Osteoblast (primary cell): ENCODE measurements at regions not wholly inside any gene's neighbourhood (a gene's known extent, or its start where the extent isn't known, plus 50 kb on each side); places are given as distances from the start of the nearest gene placed in this dataset.
"Not testable (repeated sequence)": the region's sequence is repeated elsewhere in the genome, so short reads cannot be mapped to it uniquely, and the experiment has no call there.

Experiments used
- DNase-seq: peaks from one replicate; pipeline ENCODE4 v3.0.0; 2011; ENCODE audit warnings: low spot score, mixed read lengths; ENCODE audit not compliant: insufficient read length; ENCODE audit errors: missing footprints
- H2AFZ ChIP-seq: 2 replicates; pipeline ENCODE4 v1.6.0; 2011; ENCODE audit warnings: mild to moderate bottlenecking, low read length
- H3K27ac ChIP-seq: 2 replicates; pipeline ENCODE4 v1.5.1; 2011; ENCODE audit warnings: mild to moderate bottlenecking, low read depth, low read length, moderate library complexity
- H3K27me3 ChIP-seq: 2 replicates; pipeline ENCODE4 v1.6.0; 2012; ENCODE audit warnings: mild to moderate bottlenecking, control low read depth, inconsistent platforms, low read length, moderate library complexity; ENCODE audit not compliant: insufficient read depth
- H3K36me3 ChIP-seq: 2 replicates; pipeline ENCODE4 v1.5.1; 2011; ENCODE audit warnings: mild to moderate bottlenecking, low read length, control low read depth, moderate library complexity; ENCODE audit not compliant: insufficient read depth
- H3K4me1 ChIP-seq: 2 replicates; pipeline ENCODE4 v1.5.1; 2011; ENCODE audit warnings: mild to moderate bottlenecking, low read length, control low read depth, moderate library complexity; ENCODE audit not compliant: insufficient read depth
- H3K4me2 ChIP-seq: 2 replicates; pipeline ENCODE4 v1.6.0; 2011; ENCODE audit warnings: mild to moderate bottlenecking, low read length; ENCODE audit not compliant: insufficient read depth
- H3K4me3 ChIP-seq: fragments of 200-600 bp; sonication (generic); 3 replicates; pipeline ENCODE4 v1.5.1; 2012; ENCODE audit warnings: mild to moderate bottlenecking, low read length, inconsistent platforms; ENCODE audit not compliant: insufficient read depth
- H3K79me2 ChIP-seq: 2 replicates; pipeline ENCODE4 v1.6.0; 2012; ENCODE audit warnings: mild to moderate bottlenecking, low read length, control low read depth, inconsistent platforms; ENCODE audit not compliant: insufficient read depth
- H3K9me3 ChIP-seq: 2 replicates; pipeline ENCODE4 v1.5.1; 2011; ENCODE audit warnings: low read depth, low read length, control low read depth
- H4K20me1 ChIP-seq: 2 replicates; pipeline ENCODE4 v1.6.0; 2012; ENCODE audit warnings: mild to moderate bottlenecking, low read length, control low read depth; ENCODE audit not compliant: insufficient read depth
- TF ChIP-seq, protein P1 (sequence below): IDR thresholded peaks from 2 replicates; pipeline ENCODE4 v1.5.1; 2011; ENCODE audit warnings: mild to moderate bottlenecking, low read depth, low read length, moderate library complexity; ENCODE audit errors: extremely low read depth

DNA sequence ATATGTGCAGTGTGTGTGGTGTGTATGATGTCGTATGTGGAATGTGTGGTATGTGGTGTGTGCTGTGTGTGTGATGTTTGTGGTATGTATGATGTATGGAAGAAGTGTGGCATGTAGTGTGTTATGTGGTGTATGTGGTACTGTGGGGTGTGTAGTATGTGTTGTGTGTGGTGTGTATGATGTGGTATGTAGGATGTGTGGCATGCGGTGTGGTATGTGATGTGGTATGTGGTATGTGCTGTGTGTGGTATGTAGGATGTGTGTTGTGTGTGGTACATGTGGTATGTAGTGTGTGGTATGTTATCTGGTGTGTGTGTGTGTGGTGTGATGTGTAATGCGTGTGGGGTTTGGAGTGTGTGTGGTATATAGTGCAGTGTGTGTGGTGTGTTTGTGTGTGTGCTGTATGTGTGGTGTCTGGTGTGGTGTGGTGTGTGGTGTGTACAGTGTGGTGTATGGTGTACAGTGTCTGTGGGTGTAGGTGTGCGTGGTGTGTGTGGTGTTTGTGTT is 129.6 kb downstream of the ATP6V0E2 start:
- H3K4me1 ChIP-seq = no peaks in the 10 kb centered on the region
- H3K4me3 ChIP-seq = no peak overlapping the region
- no peak overlapping the region for H2AFZ ChIP-seq
- H3K4me2 ChIP-seq = no peak overlapping the region
- H4K20me1 ChIP-seq = no peaks in the 10 kb centered on the region
- peak; percentile 29 for DNase-seq
- no peaks in the 10 kb centered on the region for H3K9me3 ChIP-seq
- no peak overlapping the region for H3K27ac ChIP-seq
- TF ChIP-seq, protein P1, sequence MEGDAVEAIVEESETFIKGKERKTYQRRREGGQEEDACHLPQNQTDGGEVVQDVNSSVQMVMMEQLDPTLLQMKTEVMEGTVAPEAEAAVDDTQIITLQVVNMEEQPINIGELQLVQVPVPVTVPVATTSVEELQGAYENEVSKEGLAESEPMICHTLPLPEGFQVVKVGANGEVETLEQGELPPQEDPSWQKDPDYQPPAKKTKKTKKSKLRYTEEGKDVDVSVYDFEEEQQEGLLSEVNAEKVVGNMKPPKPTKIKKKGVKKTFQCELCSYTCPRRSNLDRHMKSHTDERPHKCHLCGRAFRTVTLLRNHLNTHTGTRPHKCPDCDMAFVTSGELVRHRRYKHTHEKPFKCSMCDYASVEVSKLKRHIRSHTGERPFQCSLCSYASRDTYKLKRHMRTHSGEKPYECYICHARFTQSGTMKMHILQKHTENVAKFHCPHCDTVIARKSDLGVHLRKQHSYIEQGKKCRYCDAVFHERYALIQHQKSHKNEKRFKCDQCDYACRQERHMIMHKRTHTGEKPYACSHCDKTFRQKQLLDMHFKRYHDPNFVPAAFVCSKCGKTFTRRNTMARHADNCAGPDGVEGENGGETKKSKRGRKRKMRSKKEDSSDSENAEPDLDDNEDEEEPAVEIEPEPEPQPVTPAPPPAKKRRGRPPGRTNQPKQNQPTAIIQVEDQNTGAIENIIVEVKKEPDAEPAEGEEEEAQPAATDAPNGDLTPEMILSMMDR = no peak
- H3K27me3 ChIP-seq = no peaks in the 10 kb centered on the region
- H3K79me2 ChIP-seq = no peaks in the 10 kb centered on the region
- H3K36me3 ChIP-seq = no peaks in the 10 kb centered on the region

DNA sequence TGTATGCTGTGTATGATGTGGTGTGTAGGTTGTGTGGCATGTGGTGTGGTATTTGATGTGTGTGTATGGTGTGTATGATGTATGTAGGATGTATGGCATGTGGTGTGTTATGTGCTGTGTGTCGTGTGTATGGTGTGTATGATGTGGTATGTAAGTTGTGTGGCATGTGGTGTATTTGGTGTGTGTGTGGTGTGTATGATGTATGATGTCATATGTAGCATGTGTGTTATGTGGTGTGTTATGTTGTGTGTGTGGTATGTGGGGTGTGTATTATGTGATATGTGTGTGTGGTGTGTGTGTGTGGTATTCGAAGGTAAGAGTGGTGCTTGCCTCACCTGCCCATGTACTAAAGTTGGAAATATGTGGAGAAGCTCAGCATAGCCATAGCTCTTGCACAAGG is 130.2 kb downstream of the ATP6V0E2 start:
- not testable (repeated sequence) for H3K27ac ChIP-seq, H3K4me1 ChIP-seq

DNA sequence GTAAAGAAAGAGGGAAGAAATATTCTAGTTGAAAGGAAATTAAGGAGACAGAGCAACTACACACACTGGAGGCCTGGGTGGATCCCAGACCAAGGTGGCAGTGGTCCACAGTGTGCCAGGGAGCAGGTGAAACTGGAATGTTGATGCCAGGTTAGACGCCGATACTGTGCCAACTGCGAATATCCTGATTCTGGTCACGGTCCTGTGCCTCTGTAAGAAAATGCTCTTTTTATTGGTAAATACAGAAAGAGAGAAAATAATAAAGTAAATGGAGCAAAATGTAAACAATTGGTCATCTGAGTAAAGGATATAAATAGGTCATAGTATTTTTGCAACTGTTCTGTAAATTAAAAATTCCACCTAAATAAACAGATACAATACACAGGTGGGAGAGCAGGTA is 131.1 kb downstream of the ATP6V0E2 start:
- H2AFZ ChIP-seq, H3K4me1 ChIP-seq, H3K79me2 ChIP-seq, H4K20me1 ChIP-seq, H3K36me3 ChIP-seq, H3K4me2 ChIP-seq, H3K27ac ChIP-seq, H3K9me3 ChIP-seq, H3K4me3 ChIP-seq, H3K27me3 ChIP-seq, DNase-seq: not testable (repeated sequence)

More for the DNA sequence above, 130.2 kb downstream of the ATP6V0E2 start:
- not testable (repeated sequence) for H3K9me3 ChIP-seq, H3K4me3 ChIP-seq, H3K4me2 ChIP-seq, H4K20me1 ChIP-seq, H3K27me3 ChIP-seq, H3K79me2 ChIP-seq, DNase-seq, H2AFZ ChIP-seq, H3K36me3 ChIP-seq

DNA sequence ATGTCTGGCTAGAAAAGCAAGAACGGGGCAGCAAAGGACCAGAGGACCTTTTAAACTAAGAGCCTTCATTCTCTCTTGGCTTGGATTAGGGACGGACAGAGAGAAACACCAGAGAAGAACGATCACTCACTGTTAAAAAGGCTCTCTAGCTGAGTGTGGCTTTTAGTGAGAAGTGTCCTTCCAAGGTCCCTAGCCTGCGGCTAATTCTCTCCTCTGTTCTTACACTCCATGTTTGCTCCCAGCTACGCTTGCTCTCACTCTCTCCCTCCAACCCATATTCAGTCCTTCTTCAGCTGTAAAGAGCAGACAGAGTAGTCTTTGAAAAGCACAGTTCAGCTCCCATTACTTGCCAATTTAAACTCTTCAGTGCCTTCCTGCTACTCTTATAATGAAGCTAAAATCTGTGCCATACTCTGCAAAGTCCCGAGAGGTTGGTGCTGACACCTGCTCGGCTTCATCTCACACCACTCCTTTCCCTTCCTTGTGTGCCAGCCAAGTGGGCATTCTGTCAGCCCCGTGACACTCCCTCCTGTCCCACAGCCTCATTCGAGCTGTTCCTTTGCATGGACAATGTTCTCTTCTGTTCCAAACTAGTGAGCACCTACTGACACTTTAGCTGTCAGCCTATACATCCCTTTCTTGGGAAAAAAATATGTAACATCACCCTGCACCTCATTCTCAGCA is 136.0 kb downstream of the ATP6V0E2 start:
- not testable (repeated sequence) for H3K4me3 ChIP-seq, H3K9me3 ChIP-seq, H4K20me1 ChIP-seq, DNase-seq, H3K27ac ChIP-seq, H3K4me2 ChIP-seq, H3K27me3 ChIP-seq, H2AFZ ChIP-seq, H3K79me2 ChIP-seq, H3K36me3 ChIP-seq, H3K4me1 ChIP-seq

DNA sequence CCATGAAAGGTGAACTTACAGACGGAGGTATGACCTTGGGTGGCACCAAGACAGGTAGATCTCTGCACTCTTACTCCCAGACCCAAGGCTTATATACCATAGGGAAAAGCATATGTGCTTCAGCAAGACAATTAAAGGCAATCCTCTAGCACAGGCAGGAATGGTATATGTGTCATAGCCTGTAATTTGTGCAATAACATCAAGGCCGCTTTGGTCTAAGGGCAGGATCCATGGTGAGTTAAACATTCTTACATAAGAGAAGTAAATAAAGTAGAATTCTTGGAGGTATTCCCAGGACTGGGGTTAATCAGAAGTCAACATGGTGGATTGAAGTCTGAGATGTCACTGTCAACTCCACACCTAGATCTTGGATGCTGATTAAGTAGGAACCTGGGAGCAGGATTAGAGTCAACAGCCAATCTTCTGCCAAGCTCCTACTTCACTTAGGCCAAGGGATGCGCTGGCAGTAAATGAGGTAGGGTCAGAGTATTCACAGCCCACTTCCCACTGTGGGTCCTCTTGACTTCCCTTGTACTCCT is 143.0 kb downstream of the ATP6V0E2 start:
- not testable (repeated sequence) for H3K4me1 ChIP-seq, H3K27me3 ChIP-seq, H2AFZ ChIP-seq, H4K20me1 ChIP-seq, DNase-seq, H3K4me3 ChIP-seq, H3K27ac ChIP-seq, H3K9me3 ChIP-seq, H3K4me2 ChIP-seq, H3K79me2 ChIP-seq, H3K36me3 ChIP-seq

DNA sequence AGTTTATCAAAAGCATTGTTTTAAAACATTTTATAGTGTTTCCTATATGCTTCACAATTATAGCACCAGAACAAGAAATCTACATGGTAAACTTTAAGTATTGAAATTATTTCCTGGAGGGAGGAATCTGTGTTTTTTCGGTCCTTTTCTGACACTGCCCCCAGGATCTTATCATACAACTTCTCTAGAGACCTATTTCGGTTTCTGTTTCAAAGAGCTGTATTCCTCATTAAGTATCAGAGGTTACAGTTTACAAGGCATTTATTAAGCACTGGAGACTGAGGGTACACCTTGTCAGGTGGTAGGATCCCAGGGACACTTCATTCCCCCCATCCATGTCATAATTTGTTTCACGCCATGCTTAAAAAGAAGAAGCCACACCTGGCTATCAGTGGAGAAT is 146.4 kb downstream of the ATP6V0E2 start:
- H3K4me1 ChIP-seq, H3K79me2 ChIP-seq, DNase-seq, H3K27me3 ChIP-seq, H3K4me3 ChIP-seq, H3K9me3 ChIP-seq, H3K4me2 ChIP-seq, H3K27ac ChIP-seq, H2AFZ ChIP-seq, H3K36me3 ChIP-seq, H4K20me1 ChIP-seq: not testable (repeated sequence)

DNA sequence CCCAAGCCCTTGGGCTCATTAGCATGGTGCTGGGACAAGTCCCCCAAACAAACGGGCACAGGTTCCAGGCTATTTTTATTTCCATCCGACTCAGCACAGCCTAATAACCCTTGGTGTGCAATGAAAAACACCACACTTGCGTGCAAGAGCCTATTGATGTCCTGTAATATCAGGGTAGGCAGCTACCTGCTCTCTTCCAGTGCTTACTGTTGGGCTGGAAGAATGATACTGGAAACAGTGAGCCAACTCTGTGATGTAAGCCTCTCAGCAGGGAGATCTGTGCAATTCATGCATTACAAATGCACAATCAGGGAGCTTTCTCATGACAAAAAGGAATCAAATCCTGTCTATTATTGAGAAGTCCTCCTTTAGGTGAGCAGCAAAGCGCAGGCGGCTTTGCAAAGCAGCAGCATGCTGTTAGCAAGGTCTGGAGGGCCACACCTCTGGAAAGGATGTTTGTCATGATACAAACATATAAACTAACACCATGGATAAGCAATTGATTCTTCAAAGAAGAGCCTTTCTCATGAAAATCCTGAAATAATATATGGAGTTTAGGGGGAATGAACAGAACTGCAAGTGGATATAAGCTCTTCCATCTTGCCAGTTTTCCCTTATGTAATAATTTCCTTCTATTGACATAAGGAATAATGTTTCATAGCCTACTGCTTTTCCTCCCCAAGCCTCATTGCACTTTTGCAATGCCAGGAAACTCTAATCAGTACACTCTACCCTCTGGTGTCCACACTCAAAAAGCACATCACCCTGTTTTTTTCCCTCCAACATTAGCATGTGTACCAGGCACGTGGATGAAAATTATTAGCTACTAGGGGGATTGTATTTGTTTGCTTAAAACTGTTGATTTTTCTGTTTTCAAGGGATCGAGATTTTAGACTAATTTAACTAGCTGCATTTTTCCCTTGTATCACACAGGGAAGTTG is 151.1 kb downstream of the ATP6V0E2 start:
- H2AFZ ChIP-seq, H3K36me3 ChIP-seq, H3K4me2 ChIP-seq, H3K79me2 ChIP-seq, H3K27ac ChIP-seq, H3K27me3 ChIP-seq, H3K4me3 ChIP-seq, H4K20me1 ChIP-seq, H3K4me1 ChIP-seq, H3K9me3 ChIP-seq, DNase-seq: not testable (repeated sequence)

DNA sequence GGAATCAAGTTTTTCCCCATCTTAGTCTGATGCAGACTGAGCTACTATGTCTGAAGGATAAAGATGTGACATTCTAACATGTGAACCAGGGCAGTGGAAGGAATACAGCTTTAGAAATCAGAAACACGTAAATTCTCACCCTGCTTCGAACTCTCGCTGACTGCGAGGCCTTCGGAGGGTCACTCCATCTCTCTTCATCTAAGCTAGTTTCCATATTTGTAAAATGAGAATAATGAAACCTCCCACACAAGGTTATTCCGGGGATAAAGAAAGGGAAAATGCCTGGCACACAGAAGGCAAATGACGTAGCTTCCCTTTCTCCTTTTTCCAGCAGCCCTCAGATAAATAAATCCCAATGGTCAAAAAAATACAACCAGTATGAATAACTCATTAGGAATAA is 152.0 kb downstream of the ATP6V0E2 start:
- not testable (repeated sequence) for H3K79me2 ChIP-seq, H3K4me3 ChIP-seq

More for the DNA sequence above, 152.0 kb downstream of the ATP6V0E2 start:
- not testable (repeated sequence) for DNase-seq, H3K4me2 ChIP-seq, H3K4me1 ChIP-seq, H3K27me3 ChIP-seq, H3K9me3 ChIP-seq, H2AFZ ChIP-seq, H3K36me3 ChIP-seq, H3K27ac ChIP-seq, H4K20me1 ChIP-seq
